HEK293 (cell line): ENCODE measurements at regions not wholly inside any gene's neighbourhood (a gene's known extent, or its start where the extent isn't known, plus 50 kb on each side); places are given as distances from the start of the nearest gene placed in this dataset.

Experiments
- CTCF ChIA-PET: fragments of 350-600 bp; formaldehyde crosslinking; extraction: SDS; loops from one replicate; lab custom pipeline; 2021; ENCODE audit warnings: antibody characterized with exemption; lab: Yijun Ruan, JAX
- POLR2A ChIA-PET: fragments of 300-600 bp; formaldehyde crosslinking; extraction: SDS; loops from one replicate; lab custom pipeline; 2020; ENCODE audit warnings: antibody characterized with exemption, inconsistent platforms; lab: Yijun Ruan, JAX
- H3K27ac ChIP-seq: fragments of 200-500 bp; sonication (Bioruptor generic); 2 replicates; pipeline ENCODE4 v1.5.1; 2014; ENCODE audit warnings: low read depth, low read length, control low read depth, inconsistent platforms; ENCODE audit errors: extremely low read depth
- H3K36me3 ChIP-seq, 2 experiments: fragments of 200-500 bp in 1 of 2; sonication (Bioruptor generic) in 1 of 2; 1 replicate in 1 of 2; 2 replicates in 1 of 2; pipeline ENCODE4 v1.5.1; 2014 to 2017; ENCODE audit warnings: inconsistent platforms in 2 of 2, low read length in 2 of 2; ENCODE audit not compliant: control insufficient read depth in 2 of 2, insufficient read depth in 1 of 2
- H3K4me1 ChIP-seq: fragments of 200-500 bp; sonication (Bioruptor generic); 2 replicates; pipeline ENCODE4 v1.5.1; 2014; ENCODE audit warnings: mild to moderate bottlenecking, low read length, inconsistent platforms; ENCODE audit not compliant: control insufficient read depth, insufficient read depth
- H3K4me3 ChIP-seq: 2 replicates; pipeline ENCODE4 v1.5.1; 2011; ENCODE audit warnings: low read depth, mild to moderate bottlenecking, control low read depth, low read length, moderate library complexity
- H3K9me3 ChIP-seq: fragments of 200-500 bp; sonication (Bioruptor generic); 2 replicates; pipeline ENCODE4 v1.5.1; 2014; ENCODE audit warnings: low read depth, low read length, inconsistent platforms; ENCODE audit not compliant: control insufficient read depth, insufficient read depth
- ATF2 ChIP-seq: fragments of 450-650 bp; formaldehyde crosslinking; IDR thresholded peaks from 2 replicates; pipeline ENCODE4 v1.5.1; 2016; ENCODE audit warnings: missing biosample characterization, missing genetic modification characterization, low read depth
- BCL11A ChIP-seq: fragments of 450-650 bp; formaldehyde crosslinking; IDR thresholded peaks from 2 replicates; pipeline ENCODE4 v1.5.1; 2016; ENCODE audit warnings: low read depth, missing biosample characterization, missing genetic modification characterization
- GLIS1 ChIP-seq: fragments of 450-650 bp; formaldehyde crosslinking; IDR thresholded peaks from 2 replicates; pipeline ENCODE4 v1.5.1; 2016; ENCODE audit warnings: missing biosample characterization, missing genetic modification characterization
- OVOL3 ChIP-seq: fragments of 450-650 bp; formaldehyde crosslinking; IDR thresholded peaks from 2 replicates; pipeline ENCODE4 v1.5.1; 2016; ENCODE audit warnings: missing biosample characterization, missing genetic modification characterization
- SETDB1 ChIP-seq: IDR thresholded peaks from one replicate; pipeline ENCODE4 v1.6.1; 2017; ENCODE audit warnings: mild to moderate bottlenecking, low read length, moderate library complexity, mixed read lengths; ENCODE audit not compliant: insufficient read length
- ZBTB10 ChIP-seq: fragments of 450-650 bp; formaldehyde crosslinking; IDR thresholded peaks from 2 replicates; pipeline ENCODE4 v1.5.1; 2016; ENCODE audit warnings: missing biosample characterization, missing genetic modification characterization
- ZBTB44 ChIP-seq: fragments of 450-650 bp; IDR thresholded peaks from 2 replicates; pipeline ENCODE4 v1.5.1; 2018; ENCODE audit warnings: missing biosample characterization, mild to moderate bottlenecking, missing genetic modification characterization
- ZBTB49 ChIP-seq: fragments of 450-650 bp; formaldehyde crosslinking; IDR thresholded peaks from 2 replicates; pipeline ENCODE4 v1.5.1; 2016; ENCODE audit warnings: missing biosample characterization, missing genetic modification characterization, low read depth
- ZNF138 ChIP-seq: fragments of 450-650 bp; formaldehyde crosslinking; IDR thresholded peaks from 2 replicates; pipeline ENCODE4 v1.5.1; 2016; ENCODE audit warnings: missing biosample characterization, missing genetic modification characterization, borderline replicate concordance
- ZNF140 ChIP-seq: fragments of 450-650 bp; formaldehyde crosslinking; IDR thresholded peaks from 2 replicates; pipeline ENCODE4 v1.5.1; 2016; ENCODE audit warnings: missing biosample characterization, missing genetic modification characterization
- ZNF184 ChIP-seq: fragments of 450-650 bp; IDR thresholded peaks from 2 replicates; pipeline ENCODE4 v1.5.1; 2018; ENCODE audit warnings: missing biosample characterization, mild to moderate bottlenecking, missing genetic modification characterization
- ZNF214 ChIP-seq: fragments of 450-650 bp; formaldehyde crosslinking; IDR thresholded peaks from 2 replicates; pipeline ENCODE4 v1.5.1; 2017; ENCODE audit warnings: missing biosample characterization, mild to moderate bottlenecking, missing genetic modification characterization, borderline replicate concordance
- ZNF221 ChIP-seq: fragments of 450-650 bp; formaldehyde crosslinking; IDR thresholded peaks from 2 replicates; pipeline ENCODE4 v1.5.1; 2017; ENCODE audit warnings: missing biosample characterization, missing genetic modification characterization, borderline replicate concordance
- ZNF24 ChIP-seq: fragments of 450-650 bp; formaldehyde crosslinking; IDR thresholded peaks from 2 replicates; pipeline ENCODE4 v1.5.1; 2016; ENCODE audit warnings: missing biosample characterization, missing genetic modification characterization
- ZNF366 ChIP-seq: fragments of 450-650 bp; formaldehyde crosslinking; conservative IDR thresholded peaks from 2 replicates; pipeline ENCODE4 v1.5.1; 2016; ENCODE audit warnings: missing biosample characterization, missing genetic modification characterization
- ZNF433 ChIP-seq: fragments of 450-650 bp; formaldehyde crosslinking; IDR thresholded peaks from 2 replicates; pipeline ENCODE4 v1.5.1; 2016; ENCODE audit warnings: missing biosample characterization, missing genetic modification characterization, low read depth
- ZNF544 ChIP-seq: fragments of 450-650 bp; formaldehyde crosslinking; IDR thresholded peaks from 2 replicates; pipeline ENCODE4 v1.5.0; 2017; ENCODE audit warnings: missing biosample characterization, missing genetic modification characterization
- ZNF623 ChIP-seq: fragments of 450-650 bp; formaldehyde crosslinking; IDR thresholded peaks from 2 replicates; pipeline ENCODE4 v1.5.1; 2016; ENCODE audit warnings: missing biosample characterization, missing genetic modification characterization
- ZNF792 ChIP-seq: fragments of 450-650 bp; formaldehyde crosslinking; IDR thresholded peaks from 2 replicates; pipeline ENCODE4 v1.5.1; 2016; ENCODE audit warnings: missing biosample characterization, missing genetic modification characterization
- ZSCAN5A ChIP-seq: fragments of 450-650 bp; formaldehyde crosslinking; IDR thresholded peaks from 2 replicates; pipeline ENCODE4 v1.5.1; 2016; ENCODE audit warnings: missing biosample characterization, missing genetic modification characterization

GRCh38 chr11:100441086-100441485, 246.0 kb upstream of the ARHGAP42 start:
- ChIA-PET POLR2A (no interaction called here), CTCF (no interaction called here)
- no peak overlapping the region for H3K27ac ChIP-seq
- no peak overlapping the region for H3K4me3 ChIP-seq
- H3K36me3 ChIP-seq, result no peaks in the 10 kb centered on the region
- H3K9me3 ChIP-seq, result no peaks in the 10 kb centered on the region
- no peaks in the 10 kb centered on the region for H3K4me1 ChIP-seq
- TF ChIP-seq ZNF544 (tag by site-specific recombination) (no peak), OVOL3 (no peak), ZNF214 (tag by site-specific recombination) (no peak), SETDB1 (no peak), ZNF138 (tag by site-specific recombination) (no peak), ZNF140 (tag by site-specific recombination) (no peak), ZBTB49 (tag by site-specific recombination) (no peak), ZSCAN5A (no peak), ZNF221 (tag by site-specific recombination) (no peak), ZNF184 (tag by site-specific recombination) (no peak), ZNF366 (no peak), BCL11A (tag by site-specific recombination) (no peak), ZBTB44 (tag by site-specific recombination) (no peak), ZNF792 (no peak), ZNF433 (tag by site-specific recombination) (no peak), ATF2 (tag by site-specific recombination) (no peak), ZNF623 (tag by site-specific recombination) (no peak), ZNF24 (no peak), ZBTB10 (tag by site-specific recombination) (no peak), GLIS1 (no peak)
